HG03095 (cell line): ENCODE measurements at regions not wholly inside any gene's neighbourhood (a gene's known extent, or its start where the extent isn't known, plus 50 kb on each side); places are given as distances from the start of the nearest gene placed in this dataset.

ENCODE experiments used
- ATAC-seq: cut with Tn5 transposase; IDR thresholded peaks from one replicate; pipeline ENCODE4 v1.9.1; 2021; ENCODE audit warnings: moderate library complexity; ENCODE audit not compliant: unreplicated experiment

DNA sequence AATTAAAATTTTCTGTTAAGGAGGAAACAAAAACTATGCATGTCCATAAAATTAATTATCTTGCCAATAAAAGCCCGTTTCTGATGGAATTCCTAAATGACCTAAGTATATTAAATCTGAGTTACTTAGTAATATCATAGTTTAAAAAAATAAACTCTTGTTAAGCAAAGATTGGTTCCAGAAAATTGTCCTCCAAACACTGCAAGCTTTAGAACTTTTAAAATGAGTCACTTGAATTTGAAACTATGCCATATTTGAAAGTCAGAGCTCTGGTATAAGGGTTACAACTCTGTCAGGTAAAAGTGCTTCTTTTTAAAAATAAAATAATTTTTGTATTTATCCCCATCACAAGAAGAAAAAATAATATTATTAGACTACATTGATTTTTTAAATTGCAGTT, 409.5 kb downstream of the PLPP3 start:
- no peak for ATAC-seq

DNA sequence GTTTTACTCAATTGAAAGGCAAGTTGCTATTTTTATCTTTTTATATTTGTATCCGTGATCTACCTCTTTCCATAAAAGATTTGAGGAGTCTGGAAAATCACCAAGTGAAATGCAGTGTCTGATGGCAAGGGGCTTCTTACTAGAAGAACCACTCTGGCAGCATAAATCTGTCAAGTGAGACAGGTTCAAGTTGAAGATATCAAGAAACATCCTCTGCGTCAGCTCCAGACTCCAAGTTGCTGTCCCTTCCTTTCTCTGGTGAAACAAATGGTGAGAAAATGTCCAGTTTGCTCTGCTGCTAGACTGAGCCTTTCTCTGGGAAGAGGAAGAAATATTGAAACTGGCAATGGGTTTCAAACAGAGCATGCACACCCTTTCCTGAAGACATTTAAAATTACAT, 411.2 kb downstream of the PLPP3 start:
- no peak for ATAC-seq

DNA sequence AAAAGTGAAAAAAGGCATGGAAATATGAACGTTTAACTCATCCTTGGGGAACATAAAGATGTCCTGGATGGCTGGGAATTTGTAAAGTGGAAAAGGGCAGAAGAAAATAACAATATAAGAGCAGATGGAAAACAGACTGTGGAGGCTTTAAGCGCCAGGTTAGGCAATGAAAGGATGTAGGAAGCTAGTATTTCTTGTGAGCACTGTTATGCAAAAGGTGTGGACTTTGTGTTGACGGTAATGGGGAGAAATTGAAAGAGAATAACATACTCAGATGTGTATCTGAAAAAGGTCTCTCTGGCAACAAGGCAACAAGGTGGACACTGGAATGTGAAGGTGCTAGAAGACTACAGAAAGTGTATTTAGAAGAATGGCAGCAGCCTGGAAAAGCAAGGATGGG, 411.8 kb downstream of the PLPP3 start:
- ATAC-seq: no peak

DNA sequence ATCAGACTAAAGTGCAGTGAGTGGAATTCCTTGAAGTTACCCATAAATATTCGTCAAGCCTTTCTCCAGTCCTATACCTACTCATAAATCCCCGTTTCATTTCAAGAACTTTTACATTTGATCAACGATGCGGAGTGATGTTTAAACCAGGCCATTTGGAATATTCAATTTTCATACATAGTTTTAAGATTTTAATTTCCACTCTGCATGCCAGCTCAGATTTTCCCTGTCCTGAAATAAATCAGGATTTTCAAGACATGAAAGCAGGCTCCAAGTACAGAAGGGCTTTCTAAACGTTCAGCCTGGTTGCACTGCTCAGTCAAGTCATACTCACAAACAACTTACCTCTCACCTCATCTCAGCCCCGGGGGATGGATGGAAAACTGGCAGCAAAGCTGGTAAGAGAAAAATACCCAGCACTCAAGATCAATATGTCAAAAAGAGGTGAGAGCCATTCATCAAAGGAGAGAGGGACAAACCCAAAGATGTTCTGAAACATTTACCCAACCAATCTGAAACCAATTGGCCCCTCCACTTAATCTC, 418.5 kb downstream of the PLPP3 start:
- no peak for ATAC-seq

DNA sequence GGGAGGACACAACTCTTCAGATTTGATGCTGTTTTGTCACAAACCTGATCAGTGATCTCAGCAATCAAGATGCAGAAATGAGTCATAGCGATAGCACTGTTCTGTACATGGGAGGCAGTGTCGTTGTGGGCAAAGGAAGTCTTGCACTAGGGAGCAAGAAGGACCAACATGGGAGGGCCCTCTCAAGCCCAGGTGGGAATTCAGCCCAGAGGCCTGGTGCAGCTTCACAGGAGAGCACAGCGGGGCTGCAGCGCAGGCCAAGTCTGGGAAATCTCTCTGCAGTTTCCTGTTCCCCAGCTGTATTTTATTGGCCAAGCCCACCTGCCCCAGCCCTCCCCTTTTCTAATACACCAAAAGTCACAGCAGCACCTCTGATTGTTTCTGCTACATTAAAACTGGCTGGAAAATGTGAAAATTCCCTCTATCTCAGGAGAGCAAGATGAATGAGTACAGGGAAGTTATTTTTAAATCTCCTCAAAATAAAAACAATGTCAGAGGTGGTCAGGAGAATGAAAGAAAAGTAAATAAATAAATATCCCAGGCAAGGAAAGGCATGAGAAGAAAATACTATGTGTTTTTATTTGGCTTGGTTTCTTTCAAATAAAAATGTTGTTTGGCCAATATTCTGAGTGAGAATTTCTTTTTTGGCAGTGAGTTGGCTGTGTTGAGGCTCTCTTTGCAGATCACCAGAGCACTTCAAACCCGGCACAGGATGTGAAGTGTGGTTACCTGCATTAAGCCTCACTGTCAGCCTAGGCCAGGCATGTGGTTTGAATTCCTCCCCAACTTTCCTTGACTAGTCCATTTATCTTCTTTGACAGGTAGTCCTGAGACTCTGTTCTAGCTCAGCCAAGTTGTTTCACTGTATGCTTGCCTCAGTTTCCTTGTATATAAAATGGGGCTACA, 422.1 kb downstream of the PLPP3 start:
- ATAC-seq: no peak

DNA sequence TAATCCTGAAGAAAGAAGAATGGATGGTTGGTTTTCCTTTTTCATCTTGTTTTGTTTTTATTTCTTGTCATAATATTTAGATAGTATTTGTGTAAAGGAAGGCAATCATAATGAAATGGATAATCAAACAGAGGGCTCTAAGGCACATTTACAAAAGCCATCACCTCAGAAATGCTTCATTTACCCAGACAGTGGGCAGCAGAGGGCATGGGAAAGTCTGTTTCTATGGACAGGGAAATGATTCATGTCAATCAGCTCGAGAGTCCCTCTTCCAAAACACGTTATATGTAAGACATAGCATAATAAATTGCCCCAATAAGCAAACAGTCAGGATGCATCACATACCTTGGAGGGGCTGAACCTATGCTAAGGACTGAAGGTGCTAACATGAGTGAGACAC, 426.1 kb downstream of the PLPP3 start:
- ATAC-seq: no peak

DNA sequence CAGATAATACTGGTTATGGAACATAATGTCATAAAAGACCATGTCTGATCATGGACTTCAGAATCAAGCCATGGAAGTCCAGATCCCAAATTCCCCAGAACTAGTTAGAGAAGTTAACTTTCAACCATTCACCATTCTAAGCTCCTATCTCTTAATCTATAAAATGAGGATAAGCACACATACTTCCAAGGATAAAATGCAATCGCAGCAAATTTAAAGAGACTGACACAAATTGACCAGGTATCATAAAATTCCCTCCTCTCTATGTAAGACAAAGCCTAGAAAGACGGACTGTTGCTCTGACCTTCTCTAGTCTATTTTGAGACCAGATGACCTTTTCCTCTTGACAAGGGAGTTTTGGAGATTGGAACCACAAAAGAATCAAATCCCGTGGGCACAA, 426.7 kb downstream of the PLPP3 start:
- ATAC-seq: no peak

DNA sequence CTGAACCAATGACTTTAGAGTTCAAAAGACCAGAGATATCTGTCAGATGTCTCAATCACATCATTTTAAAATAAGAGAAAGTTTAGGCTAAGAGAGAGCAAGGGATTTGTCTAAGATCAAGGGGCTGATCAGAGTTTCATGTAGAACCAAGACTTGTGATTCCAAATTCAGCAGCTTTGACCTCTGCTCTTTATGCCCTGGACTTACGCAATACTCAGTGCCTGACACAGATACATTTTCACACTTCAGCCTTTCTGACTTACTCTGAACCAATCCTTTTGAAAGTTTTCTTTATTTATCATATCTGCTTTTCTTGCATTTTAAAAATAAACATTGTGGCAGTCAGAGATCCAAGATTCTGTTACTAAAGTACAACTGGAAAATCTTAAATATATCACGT, 428.0 kb downstream of the PLPP3 start:
- no peak for ATAC-seq

DNA sequence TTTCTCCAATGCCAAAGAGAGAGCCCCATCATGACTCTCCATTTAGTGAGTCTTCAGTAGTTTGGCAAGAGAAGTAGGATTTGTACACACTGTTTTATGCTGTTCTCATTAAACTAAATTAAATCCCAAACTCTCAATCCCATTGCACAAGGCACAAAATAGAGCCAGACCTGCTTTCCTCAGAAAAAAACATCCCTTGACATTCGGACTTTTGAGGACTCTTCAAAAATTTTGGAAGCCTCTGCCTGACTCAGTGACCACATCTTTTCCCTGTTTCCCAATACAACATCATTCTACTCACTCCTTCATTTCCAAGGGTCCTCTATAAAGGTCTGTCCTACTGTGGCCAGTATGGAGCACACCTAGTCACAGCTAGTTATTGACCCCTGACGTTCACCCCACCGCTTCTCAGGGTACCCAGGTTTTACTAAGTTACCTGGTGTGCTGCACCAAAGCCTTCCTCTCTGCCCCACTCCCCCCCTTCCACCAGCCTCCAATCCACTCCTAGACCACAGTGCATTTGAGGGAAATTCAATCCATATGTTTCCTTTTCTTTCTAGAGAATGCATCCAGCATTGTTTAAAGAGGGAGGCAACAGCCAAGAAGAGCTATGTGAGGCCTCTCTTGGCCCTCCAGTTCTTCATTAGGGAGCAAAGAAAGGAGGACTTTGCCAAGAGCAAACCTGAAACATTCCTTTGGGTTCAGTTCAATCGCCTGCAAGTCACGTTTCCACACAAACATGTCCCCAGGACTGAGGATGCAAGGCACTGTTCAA, 428.7 kb downstream of the PLPP3 start:
- no peak for ATAC-seq

DNA sequence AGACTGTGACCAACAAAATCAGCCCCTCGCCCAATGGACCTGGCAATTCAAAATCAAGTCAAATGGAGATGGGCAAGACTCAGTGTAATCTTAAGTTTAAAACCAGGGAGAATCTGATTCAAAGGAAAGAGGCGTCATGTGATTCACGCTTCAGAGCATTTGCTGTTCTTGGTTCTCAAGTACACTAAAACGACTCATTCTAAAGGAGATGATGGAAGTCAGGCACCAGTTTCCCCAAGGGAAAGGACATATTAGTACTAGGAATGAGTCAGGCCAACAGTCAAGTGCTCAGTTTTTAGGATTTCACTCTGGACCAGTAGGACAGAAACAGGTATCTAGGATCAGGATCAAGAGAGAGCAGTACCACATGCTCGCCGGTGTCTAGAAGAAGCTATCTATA, 429.6 kb downstream of the PLPP3 start:
- ATAC-seq: no peak

DNA sequence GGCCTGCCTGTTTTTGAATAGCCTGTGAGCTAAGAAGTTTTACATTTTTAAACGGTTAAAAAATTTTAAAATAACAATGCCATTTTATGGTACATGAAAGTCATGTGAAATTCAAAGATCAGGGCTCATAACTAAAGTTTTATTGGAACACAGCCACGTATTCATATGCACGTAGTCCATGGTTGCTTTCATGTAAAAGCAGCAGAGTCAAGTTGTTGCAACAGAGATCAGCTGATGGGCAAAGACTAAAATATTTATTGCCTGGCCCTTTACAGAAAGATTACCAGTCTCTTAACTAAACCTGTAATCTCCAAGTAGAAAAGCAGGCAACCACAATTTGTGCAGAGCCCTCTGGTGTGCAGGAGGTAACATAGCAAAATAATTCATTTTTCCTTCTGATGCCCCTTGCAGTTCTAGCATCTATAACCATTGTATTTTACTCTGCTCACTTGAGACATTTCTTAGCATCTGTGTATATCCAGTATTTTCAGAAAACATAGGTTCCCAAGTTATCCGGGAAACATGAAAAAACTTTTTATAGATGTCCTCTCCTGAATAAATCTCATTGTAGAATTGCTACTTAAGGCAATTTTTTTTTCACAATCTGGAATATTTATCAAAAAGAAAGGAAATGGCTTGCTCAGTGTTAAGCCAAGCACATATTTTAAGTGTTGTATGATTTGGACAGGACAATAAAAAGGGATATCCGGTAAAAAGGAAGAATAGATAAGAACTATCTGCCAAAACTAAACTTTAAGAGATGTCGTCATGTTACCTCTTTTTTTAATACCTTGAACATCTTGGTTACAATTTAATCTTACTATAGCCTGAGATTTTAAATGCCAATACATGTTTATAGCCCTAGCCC, 430.8 kb downstream of the PLPP3 start:
- ATAC-seq: no peak

DNA sequence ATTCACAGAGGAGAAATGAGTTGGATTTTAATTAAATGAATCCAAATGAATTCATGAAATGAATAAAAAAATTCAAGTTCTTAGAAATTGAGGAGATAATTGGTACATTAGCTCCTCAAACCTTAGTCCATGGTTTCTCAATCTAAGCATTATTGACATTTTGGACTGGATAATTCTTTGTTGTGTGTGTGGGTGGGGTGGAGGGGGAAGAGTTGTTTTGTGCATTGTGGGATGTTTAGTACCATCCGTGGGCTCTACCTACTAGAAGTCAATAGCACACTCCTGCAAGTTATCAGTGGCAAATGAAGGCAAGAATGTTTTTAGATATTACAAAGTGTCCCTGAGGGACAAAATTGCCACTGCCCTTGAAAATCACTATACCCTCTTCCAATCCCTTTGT, 431.9 kb downstream of the PLPP3 start:
- no peak for ATAC-seq

DNA sequence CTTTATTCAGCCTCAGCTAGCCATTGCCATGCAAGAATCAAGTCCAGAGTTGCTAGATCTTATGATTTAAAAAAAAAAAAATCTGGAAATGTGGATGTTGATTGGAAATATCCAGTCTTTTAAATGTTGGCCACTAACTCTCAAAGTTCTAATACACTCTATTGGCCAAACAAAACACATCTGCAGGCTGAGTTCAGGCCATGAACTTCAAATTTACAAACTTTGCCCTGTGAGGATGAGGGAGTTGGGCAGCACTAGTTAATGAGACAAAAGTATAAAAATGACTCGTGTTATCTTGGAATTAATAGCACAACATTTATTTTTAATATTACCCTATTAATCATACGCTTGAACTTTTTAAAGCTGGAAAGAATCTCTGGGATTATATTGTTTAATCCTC, 432.3 kb downstream of the PLPP3 start:
- no peak for ATAC-seq

DNA sequence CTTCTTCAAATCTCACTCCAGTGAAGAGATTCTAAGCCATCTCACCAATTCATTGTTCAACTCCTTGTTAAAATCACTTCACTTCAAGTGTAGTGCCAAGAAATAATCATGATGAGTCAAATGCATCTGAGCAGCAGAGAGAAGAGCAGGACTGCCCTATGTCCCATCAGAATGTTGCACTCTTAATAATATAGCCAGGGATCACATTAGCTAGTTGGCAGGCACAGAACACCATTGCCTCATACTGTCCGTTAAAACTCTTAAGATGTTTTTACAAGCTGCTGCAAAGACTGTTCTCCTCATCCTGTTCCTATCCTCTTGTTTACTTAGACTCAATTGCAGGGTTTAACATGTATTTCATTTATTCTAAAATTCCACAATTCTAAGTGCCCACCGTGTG, 432.9 kb downstream of the PLPP3 start:
- ATAC-seq: no peak

DNA sequence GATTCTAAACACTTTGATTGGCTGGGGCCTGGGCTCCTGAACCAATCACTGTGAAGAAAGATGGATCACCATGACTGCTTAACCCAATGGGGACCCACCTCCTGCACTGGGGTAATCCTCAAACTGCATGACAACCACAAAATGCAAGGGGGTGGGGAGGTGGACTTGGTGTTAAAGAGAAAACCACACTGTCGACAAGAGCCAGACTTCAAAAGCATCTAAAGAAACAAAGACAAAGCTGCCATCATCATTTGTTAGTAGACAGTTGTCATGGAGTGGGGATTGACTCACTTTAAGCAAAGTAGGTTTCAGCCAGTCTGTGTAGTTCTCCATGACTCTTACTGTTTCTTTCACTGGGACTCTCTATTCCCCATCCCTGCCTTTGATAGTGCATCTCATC, 433.8 kb downstream of the PLPP3 start:
- no peak for ATAC-seq

DNA sequence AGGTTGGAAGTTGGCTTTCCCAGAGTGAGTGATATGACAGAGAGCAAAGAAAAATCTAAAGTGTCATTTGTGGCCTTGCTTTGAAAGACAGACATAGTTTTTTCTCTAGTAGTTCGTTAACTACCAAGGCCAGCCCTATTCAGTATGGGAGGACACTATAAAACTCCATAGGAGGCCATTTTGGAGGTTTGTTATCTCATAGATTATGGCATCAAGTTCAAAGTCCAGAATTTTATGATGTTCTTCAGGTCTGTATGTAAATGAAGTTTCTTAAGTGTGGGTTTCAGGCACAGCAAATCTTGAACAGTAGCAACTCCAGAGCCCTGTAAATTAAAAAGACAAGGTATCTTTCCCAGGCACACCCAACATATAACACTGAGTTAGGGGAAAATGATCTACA, 437.1 kb downstream of the PLPP3 start:
- ATAC-seq: no peak

DNA sequence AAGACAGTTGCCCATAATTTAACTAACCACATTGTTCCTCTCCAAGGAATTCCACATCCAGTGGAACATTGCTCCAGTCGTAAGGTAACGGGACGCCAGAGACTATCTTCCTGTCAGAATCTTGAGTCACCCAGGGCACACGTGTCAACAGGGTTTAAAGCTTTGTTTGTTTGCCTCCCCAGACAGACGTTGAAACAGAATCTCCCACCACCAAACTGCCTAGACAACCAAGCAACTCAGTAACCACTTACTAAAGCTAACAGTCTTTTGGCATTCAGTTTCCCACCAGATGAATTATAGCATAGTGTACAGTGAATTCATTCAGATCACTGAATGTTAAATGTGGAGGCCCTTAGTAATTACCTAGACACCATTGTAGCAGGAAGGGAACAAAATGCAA, 439.5 kb downstream of the PLPP3 start:
- ATAC-seq: no peak

DNA sequence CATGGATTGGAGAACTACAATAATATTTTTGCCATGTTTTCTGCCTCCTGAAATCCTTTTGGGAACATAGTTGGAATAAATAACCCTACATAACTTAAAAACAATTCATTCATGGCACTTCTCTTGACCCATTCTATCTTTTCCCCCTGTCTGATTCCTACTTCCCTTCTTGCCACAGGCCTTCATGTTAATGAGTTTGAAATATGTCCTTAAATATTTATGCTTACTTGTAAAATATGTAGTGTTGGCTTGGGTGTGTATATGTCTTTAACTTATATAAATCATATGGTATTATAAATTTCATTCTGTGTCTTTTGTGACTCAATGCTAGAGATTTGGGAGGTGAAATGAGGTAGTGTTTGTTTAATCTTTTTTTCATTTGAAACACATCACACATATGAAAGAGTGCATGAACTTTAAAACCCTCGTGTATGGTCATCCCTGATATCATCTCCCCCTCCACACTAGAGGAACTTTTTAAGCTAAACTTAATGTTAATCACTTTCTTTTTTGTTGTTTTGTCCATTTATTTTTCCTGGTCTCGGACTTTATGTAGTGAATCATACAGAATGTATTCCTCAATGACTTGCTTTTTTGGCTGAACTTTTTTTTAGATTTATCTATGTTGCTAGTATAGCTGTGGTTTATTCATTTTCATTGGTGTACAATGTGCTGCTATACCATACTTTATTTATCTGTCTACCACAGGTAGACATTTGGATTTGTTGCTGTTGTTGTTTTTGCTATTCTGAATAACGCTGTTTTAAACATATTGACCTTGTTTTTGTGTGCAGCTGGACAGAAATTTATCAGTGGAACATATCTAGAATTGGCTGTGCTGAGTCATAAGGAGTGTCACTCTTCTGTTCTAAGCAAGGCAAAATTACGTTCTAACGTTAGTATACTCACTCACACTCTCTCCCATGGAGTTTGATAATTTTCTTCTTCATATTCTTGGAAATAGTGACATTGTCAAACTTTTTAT, 441.6 kb downstream of the PLPP3 start:
- no peak for ATAC-seq

DNA sequence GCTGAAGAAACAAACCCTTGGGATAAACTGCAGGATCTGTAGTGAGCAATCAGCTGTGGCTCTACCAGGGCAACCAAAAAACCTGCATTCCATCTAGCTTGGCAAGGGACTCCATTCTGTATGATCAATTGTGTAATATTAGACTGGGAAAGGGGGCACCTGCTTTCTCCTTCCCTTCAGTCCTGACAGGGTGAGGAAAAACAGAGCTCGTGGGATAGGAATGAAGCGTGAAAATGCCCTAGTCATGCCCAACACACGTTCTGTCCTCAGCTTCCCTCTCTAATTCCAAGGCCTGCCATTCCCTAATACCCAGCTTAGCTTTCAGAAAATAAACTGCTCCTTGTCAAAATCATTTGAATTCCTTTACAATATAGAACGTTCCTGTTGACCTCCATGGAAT, 442.3 kb downstream of the PLPP3 start:
- no peak for ATAC-seq

DNA sequence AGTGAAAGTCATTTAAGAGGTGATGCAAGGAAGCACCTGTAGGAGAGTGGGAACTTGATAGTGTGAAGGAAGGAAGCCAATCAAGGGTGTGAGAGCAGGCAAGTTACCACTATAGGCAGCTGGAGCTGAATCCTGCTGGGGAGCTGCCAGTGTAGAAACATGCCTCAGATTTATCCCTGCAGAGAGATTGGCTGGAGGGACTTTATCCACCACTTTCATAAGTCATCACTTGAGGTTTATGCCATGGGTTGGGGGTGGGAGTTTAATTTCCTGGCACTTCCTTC, 443.6 kb downstream of the PLPP3 start:
- ATAC-seq: no peak
